Left hindlimb (tissue), 1 donor: ENCODE measurements at regions not wholly inside any gene's neighbourhood (a gene's known extent, or its start where the extent isn't known, plus 50 kb on each side); places are given as distances from the start of the nearest gene placed in this dataset.

Experiments used
- DNase-seq: peaks from one replicate; pipeline ENCODE4 v3.0.0-alpha.2; 2018

- DNase-seq = no peak
These were observed 220.2 kb downstream of the AUH start for GRCh38 chr9:91141407-91141965.

- no peak for DNase-seq
These were observed 218.6 kb downstream of the AUH start for GRCh38 chr9:91143162-91143561.

- DNase-seq = no peak
These were observed 218.1 kb downstream of the AUH start for GRCh38 chr9:91143642-91144041.

- no peak for DNase-seq
These were observed 216.9 kb downstream of the AUH start for GRCh38 chr9:91144769-91145168.

- no peak for DNase-seq
These were observed 216.2 kb downstream of the AUH start for GRCh38 chr9:91145496-91145895.

GRCh38 chr9:91146391-91147019 lies 215.2 kb downstream of the AUH start:
- DNase-seq = no peak

- DNase-seq = no peak
These were observed 214.5 kb downstream of the AUH start for GRCh38 chr9:91147079-91147708.

GRCh38 chr9:91148306-91148705 lies 213.4 kb downstream of the AUH start:
- DNase-seq = no peak

GRCh38 chr9:91150273-91150997 lies 211.3 kb downstream of the AUH start:
- DNase-seq = no peak

- DNase-seq = no peak
These were observed 210.6 kb downstream of the AUH start for GRCh38 chr9:91150998-91151717.

- no peak for DNase-seq
These were observed 210.0 kb downstream of the AUH start for GRCh38 chr9:91151718-91152095.

GRCh38 chr9:91154686-91155085 lies 207.0 kb downstream of the AUH start:
- no peak for DNase-seq

GRCh38 chr9:91155181-91155580 lies 206.5 kb downstream of the AUH start:
- DNase-seq = no peak

GRCh38 chr9:91155746-91156376 lies 205.9 kb downstream of the AUH start:
- DNase-seq = no peak

- no peak for DNase-seq
These were observed 205.1 kb downstream of the AUH start for GRCh38 chr9:91156451-91157234.

GRCh38 chr9:91157883-91158282 lies 203.8 kb downstream of the AUH start:
- DNase-seq = no peak

GRCh38 chr9:91158286-91158685 lies 203.4 kb downstream of the AUH start:
- no peak for DNase-seq

GRCh38 chr9:91158946-91159345 lies 202.8 kb downstream of the AUH start:
- DNase-seq = no peak

GRCh38 chr9:91159664-91160121 lies 202.0 kb downstream of the AUH start:
- peak; percentile 52 for DNase-seq

GRCh38 chr9:91160181-91160580 lies 201.5 kb downstream of the AUH start:
- no peak for DNase-seq

GRCh38 chr9:91160599-91161464 lies 200.9 kb downstream of the AUH start:
- DNase-seq = no peak
